ENCODE measurements at regions not wholly inside any gene's neighbourhood (a gene's known extent, or its start where the extent isn't known, plus 50 kb on each side); places are given as distances from the start of the nearest gene placed in this dataset.

GRCh38 chr6:91645811-91646210 is 1058.9 kb upstream of the MAP3K7 start (continued):
- TF ChIP-seq, protein P1, sequence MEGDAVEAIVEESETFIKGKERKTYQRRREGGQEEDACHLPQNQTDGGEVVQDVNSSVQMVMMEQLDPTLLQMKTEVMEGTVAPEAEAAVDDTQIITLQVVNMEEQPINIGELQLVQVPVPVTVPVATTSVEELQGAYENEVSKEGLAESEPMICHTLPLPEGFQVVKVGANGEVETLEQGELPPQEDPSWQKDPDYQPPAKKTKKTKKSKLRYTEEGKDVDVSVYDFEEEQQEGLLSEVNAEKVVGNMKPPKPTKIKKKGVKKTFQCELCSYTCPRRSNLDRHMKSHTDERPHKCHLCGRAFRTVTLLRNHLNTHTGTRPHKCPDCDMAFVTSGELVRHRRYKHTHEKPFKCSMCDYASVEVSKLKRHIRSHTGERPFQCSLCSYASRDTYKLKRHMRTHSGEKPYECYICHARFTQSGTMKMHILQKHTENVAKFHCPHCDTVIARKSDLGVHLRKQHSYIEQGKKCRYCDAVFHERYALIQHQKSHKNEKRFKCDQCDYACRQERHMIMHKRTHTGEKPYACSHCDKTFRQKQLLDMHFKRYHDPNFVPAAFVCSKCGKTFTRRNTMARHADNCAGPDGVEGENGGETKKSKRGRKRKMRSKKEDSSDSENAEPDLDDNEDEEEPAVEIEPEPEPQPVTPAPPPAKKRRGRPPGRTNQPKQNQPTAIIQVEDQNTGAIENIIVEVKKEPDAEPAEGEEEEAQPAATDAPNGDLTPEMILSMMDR (IDR thresholded peaks at IDR 0.05; ENCODE audit: low read depth, low read length, missing input control): no peak

DNA sequence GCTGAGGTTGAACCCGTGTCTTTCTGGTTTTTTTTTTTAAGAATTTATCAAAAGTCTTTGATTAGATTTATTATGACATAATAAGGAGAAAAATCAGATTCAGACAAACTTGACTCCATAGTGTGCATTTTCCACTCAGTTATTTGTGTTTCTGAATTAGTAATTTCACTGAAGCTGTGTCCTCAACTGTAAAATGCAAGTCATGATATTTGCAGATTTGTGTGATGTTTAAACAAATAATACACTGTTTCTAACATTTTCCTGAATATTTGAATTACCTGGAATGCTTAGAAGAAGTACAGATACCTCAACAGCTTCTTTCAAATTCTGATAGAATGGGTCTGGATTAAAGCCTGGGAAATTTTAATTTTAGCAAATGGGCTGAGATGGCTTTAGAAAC is 1050.3 kb upstream of the MAP3K7 start:
- no peaks in the 10 kb centered on the region for H3K9me3 ChIP-seq (ENCODE audit: control insufficient read depth in 4 of 4, low read length in 3 of 4)
- H3K36me3 ChIP-seq (ENCODE audit: control insufficient read depth in 4 of 4, insufficient read depth in 3 of 4, low read depth in 1 of 4, low read length in 3 of 4): no peaks in the 10 kb centered on the region
- peaks cover 0 to 3% (median 0%) of the 10 kb centered on the region in 4 donors for H3K27me3 ChIP-seq (ENCODE audit: control insufficient read depth in 4 of 4, insufficient read depth in 4 of 4, low read length in 3 of 4)
- 76% methylated on average over 1 of the region's 1 CpG for whole genome bisulfite sequencing
- H3K4me1 ChIP-seq (ENCODE audit: control insufficient read depth in 4 of 4, insufficient read depth in 4 of 4, low read length in 3 of 4): no peaks in the 10 kb centered on the region
- no peak overlapping the region for H3K9ac ChIP-seq (ENCODE audit: low read depth in 1 of 2, low read length in 2 of 2)
- no peak for DNase-seq (ENCODE audit: low spot score)
- no peak overlapping the region for H3K27ac ChIP-seq (ENCODE audit: low read depth in 1 of 2, low read length in 2 of 2)
- no peak overlapping the region for H3K4me3 ChIP-seq (ENCODE audit: low read depth in 1 of 3, low read length in 3 of 3)
- TF ChIP-seq REST (IDR thresholded peaks at IDR 0.05): no peak

DNA sequence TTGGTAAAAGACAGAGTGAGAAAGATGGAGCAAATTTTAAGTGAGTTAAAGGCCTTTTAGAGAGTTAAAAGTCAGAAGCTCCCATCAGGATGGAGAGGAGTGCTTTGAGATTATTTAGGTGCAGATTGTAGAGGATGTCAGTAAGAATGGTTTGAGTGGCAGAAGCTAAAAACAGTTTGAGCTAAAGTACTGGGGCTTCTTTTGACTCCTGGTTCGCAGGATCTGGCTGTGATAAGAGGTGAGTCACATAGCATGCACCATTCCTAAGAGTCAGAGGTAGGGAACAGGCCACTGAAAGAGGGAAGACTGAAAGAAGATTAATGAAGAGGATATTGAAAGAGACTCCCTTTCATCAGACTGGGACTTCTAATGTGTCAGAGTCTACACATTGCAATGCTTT is 1047.9 kb upstream of the MAP3K7 start:
- H3K9me3 ChIP-seq (ENCODE audit: control insufficient read depth in 4 of 4, low read length in 3 of 4): no peaks in the 10 kb centered on the region
- no peak overlapping the region for H3K9ac ChIP-seq (ENCODE audit: low read depth in 1 of 2, low read length in 2 of 2)
- no peak overlapping the region for H3K27ac ChIP-seq (ENCODE audit: low read depth in 1 of 2, low read length in 2 of 2)
- no peak overlapping the region for H3K4me3 ChIP-seq (ENCODE audit: low read depth in 1 of 3, low read length in 3 of 3)
- H3K4me1 ChIP-seq (ENCODE audit: control insufficient read depth in 4 of 4, insufficient read depth in 4 of 4, low read length in 3 of 4): no peaks in the 10 kb centered on the region
- WGBS: 54% methylated on average over 1 of the region's 1 CpG
- H3K36me3 ChIP-seq (ENCODE audit: control insufficient read depth in 4 of 4, insufficient read depth in 3 of 4, low read depth in 1 of 4, low read length in 3 of 4): no peaks in the 10 kb centered on the region
- no peak for DNase-seq (ENCODE audit: low spot score)
- no peaks in the 10 kb centered on the region for H3K27me3 ChIP-seq (ENCODE audit: control insufficient read depth in 4 of 4, insufficient read depth in 4 of 4, low read length in 3 of 4)
- TF ChIP-seq TAF1 (conservative IDR thresholded peaks at IDR 0.05) (no peak), HNF4A (conservative IDR thresholded peaks at IDR 0.05) (no peak)

GRCh38 chr6:91633374-91634111 is 1046.7 kb upstream of the MAP3K7 start:
- Histone ChIP-seq H3K36me3 (ENCODE audit: control insufficient read depth in 4 of 4, insufficient read depth in 3 of 4, low read depth in 1 of 4, low read length in 3 of 4) (no peaks in the 10 kb centered on the region), H3K4me1 (ENCODE audit: control insufficient read depth in 4 of 4, insufficient read depth in 4 of 4, low read length in 3 of 4) (no peaks in the 10 kb centered on the region), H3K27me3 (ENCODE audit: control insufficient read depth in 4 of 4, insufficient read depth in 4 of 4, low read length in 3 of 4) (no peaks in the 10 kb centered on the region), H3K9me3 (ENCODE audit: control insufficient read depth in 4 of 4, low read length in 3 of 4) (no peaks in the 10 kb centered on the region), H3K4me3 (ENCODE audit: low read depth in 1 of 3, low read length in 3 of 3) (no peak overlapping the region), H3K9ac (ENCODE audit: low read depth in 1 of 2, low read length in 2 of 2) (no peak overlapping the region), H3K27ac (ENCODE audit: low read depth in 1 of 2, low read length in 2 of 2) (no peak overlapping the region)
- DNase-seq (ENCODE audit: low spot score): no peak
- WGBS: 82% methylated on average over 8 of the region's 8 CpGs
- TF ChIP-seq SP1 (IDR thresholded peaks at IDR 0.05): no peak
- TF ChIP-seq FOXA2 (IDR thresholded peaks at IDR 0.05): no peak
- TF ChIP-seq TAF1 (conservative IDR thresholded peaks at IDR 0.05): no peak
- no peak for TF ChIP-seq FOXA1 (IDR thresholded peaks at IDR 0.05)
- no peak for TF ChIP-seq YY1 (IDR thresholded peaks at IDR 0.05)
- TF ChIP-seq NR2F2 (IDR thresholded peaks at IDR 0.05): no peak
- TF ChIP-seq GABPA (IDR thresholded peaks at IDR 0.05 in 1 of 2, conservative IDR thresholded peaks at IDR 0.05 in 1 of 2): no peak
- no peak for TF ChIP-seq RXRA (IDR thresholded peaks at IDR 0.05)
- TF ChIP-seq EGR1 (IDR thresholded peaks at IDR 0.05; ENCODE audit: low read depth in 2 of 2): no peak
- TF ChIP-seq ZBTB33 (IDR thresholded peaks at IDR 0.05): no peak
- no peak for TF ChIP-seq RAD21 (IDR thresholded peaks at IDR 0.05)
- TF ChIP-seq REST (IDR thresholded peaks at IDR 0.05): no peak
- no peak for TF ChIP-seq JUND (IDR thresholded peaks at IDR 0.05)
- no peak for TF ChIP-seq HNF4A (conservative IDR thresholded peaks at IDR 0.05)

All from liver (tissue), 8 donors.